ENCODE measurements at regions not wholly inside any gene's neighbourhood (a gene's known extent, or its start where the extent isn't known, plus 50 kb on each side); places are given as distances from the start of the nearest gene placed in this dataset.

DNA sequence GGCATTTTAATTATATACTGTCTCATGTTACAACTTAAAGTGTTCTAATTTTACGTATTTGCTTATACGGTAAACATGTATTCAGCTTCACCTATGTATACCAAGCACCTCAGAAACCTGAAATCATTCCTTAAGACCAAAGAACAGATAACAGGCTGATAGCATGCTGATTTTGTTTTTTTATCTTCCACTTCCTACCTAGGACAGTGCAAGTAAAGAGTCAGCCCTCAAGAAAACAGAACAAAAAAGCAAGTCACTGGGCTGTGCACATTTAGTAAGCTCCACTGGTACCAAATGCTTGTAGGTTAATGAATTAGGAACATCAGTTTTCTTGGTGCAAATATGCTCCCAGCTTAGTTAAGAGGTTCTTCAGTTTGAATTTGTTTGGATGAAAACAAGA lies 611.3 kb downstream of the VRK1 start:
- no peak for DNase-seq (ENCODE audit: low read depth in 1 of 2, low spot score in 1 of 2)
- Histone ChIP-seq H3K4me3 (replicated peaks; ENCODE audit: insufficient read depth, low read length) (no peak overlapping the region), H3K27me3 (ENCODE audit: insufficient read depth, poor library complexity, severe bottlenecking) (peaks cover 12% of the 10 kb centered on the region), H3K27ac (replicated peaks) (no peak overlapping the region)
- TF ChIP-seq, protein P1, sequence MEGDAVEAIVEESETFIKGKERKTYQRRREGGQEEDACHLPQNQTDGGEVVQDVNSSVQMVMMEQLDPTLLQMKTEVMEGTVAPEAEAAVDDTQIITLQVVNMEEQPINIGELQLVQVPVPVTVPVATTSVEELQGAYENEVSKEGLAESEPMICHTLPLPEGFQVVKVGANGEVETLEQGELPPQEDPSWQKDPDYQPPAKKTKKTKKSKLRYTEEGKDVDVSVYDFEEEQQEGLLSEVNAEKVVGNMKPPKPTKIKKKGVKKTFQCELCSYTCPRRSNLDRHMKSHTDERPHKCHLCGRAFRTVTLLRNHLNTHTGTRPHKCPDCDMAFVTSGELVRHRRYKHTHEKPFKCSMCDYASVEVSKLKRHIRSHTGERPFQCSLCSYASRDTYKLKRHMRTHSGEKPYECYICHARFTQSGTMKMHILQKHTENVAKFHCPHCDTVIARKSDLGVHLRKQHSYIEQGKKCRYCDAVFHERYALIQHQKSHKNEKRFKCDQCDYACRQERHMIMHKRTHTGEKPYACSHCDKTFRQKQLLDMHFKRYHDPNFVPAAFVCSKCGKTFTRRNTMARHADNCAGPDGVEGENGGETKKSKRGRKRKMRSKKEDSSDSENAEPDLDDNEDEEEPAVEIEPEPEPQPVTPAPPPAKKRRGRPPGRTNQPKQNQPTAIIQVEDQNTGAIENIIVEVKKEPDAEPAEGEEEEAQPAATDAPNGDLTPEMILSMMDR (IDR thresholded peaks at IDR 0.05; ENCODE audit: insufficient read depth, low read length): no peak
- TF ChIP-seq SPI1 (IDR thresholded peaks at IDR 0.05; ENCODE audit: borderline replicate concordance, low read depth) (no peak), GABPA (IDR thresholded peaks at IDR 0.05; ENCODE audit: low read depth) (no peak), POLR2AphosphoS5 (IDR thresholded peaks at IDR 0.05; ENCODE audit: low read depth) (no peak)
- TF ChIP-seq, protein P2, sequence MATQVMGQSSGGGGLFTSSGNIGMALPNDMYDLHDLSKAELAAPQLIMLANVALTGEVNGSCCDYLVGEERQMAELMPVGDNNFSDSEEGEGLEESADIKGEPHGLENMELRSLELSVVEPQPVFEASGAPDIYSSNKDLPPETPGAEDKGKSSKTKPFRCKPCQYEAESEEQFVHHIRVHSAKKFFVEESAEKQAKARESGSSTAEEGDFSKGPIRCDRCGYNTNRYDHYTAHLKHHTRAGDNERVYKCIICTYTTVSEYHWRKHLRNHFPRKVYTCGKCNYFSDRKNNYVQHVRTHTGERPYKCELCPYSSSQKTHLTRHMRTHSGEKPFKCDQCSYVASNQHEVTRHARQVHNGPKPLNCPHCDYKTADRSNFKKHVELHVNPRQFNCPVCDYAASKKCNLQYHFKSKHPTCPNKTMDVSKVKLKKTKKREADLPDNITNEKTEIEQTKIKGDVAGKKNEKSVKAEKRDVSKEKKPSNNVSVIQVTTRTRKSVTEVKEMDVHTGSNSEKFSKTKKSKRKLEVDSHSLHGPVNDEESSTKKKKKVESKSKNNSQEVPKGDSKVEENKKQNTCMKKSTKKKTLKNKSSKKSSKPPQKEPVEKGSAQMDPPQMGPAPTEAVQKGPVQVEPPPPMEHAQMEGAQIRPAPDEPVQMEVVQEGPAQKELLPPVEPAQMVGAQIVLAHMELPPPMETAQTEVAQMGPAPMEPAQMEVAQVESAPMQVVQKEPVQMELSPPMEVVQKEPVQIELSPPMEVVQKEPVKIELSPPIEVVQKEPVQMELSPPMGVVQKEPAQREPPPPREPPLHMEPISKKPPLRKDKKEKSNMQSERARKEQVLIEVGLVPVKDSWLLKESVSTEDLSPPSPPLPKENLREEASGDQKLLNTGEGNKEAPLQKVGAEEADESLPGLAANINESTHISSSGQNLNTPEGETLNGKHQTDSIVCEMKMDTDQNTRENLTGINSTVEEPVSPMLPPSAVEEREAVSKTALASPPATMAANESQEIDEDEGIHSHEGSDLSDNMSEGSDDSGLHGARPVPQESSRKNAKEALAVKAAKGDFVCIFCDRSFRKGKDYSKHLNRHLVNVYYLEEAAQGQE (IDR thresholded peaks at IDR 0.05; ENCODE audit: insufficient replicate concordance, low read depth): no peak

- TF ChIP-seq POLR2AphosphoS5 (IDR thresholded peaks at IDR 0.05; ENCODE audit: low read depth): no peak
- no peak for TF ChIP-seq SPI1 (IDR thresholded peaks at IDR 0.05; ENCODE audit: borderline replicate concordance, low read depth)
- TF ChIP-seq, protein P2 (IDR thresholded peaks at IDR 0.05; ENCODE audit: insufficient replicate concordance, low read depth): no peak
- H3K27me3 ChIP-seq (ENCODE audit: insufficient read depth, poor library complexity, severe bottlenecking): peaks cover 19% of the 10 kb centered on the region
- no peak overlapping the region for H3K27ac ChIP-seq (replicated peaks)
- H3K4me3 ChIP-seq (replicated peaks; ENCODE audit: insufficient read depth, low read length): no peak overlapping the region
- no peak for DNase-seq (ENCODE audit: low read depth in 1 of 2, low spot score in 1 of 2)
Measured at GRCh38 chr14:97408937-97409815, 612.0 kb downstream of the VRK1 start.

DNA sequence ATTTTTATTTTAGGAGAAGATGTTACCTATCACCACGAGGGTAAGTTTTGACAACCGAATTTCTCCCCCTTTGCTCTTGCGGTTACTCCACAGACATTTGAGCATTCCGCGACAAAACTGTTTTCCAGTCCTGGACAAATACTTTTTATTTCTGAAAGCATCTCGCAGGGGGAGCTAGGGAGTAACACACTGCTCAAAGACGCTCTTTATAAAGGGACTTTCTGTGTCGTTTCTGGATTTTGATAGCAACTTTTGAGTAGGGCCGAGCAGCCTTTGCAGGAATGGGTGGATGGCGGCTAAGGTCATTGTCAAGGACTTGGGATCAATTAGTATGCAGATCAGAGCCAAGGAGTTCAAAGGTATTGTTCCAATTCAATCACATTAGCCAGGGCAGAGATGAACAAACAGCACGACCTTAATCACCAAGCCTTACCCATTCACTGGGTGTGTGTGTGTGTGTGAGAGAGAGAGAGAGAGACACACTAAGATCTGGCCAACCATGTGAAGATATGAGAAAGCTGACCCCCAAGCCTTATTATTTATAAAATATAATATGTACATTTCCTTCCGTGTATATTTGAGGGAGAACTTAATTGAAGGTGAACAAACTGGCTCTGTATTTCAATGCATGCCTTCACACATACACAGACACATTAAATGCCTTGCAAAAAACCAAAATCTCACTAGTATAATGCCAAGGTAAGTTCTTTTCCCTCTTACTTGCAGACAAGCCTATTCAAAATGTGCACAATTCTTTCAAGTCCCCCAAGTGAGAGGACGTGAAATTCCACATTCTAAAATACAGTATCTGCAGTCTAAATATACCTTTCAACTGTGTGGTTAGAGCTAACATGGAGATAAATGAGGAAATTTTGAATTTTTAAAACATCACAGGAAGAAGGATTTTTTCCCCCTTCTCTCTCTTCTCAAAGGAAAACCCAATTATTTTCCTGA lies 613.8 kb downstream of the VRK1 start:
- no peak overlapping the region for H3K27ac ChIP-seq (replicated peaks)
- H3K27me3 ChIP-seq (ENCODE audit: insufficient read depth, poor library complexity, severe bottlenecking): peaks cover 21% of the 10 kb centered on the region
- DNase-seq (ENCODE audit: low read depth in 1 of 2, low spot score in 1 of 2): no peak
- TF ChIP-seq GABPA (IDR thresholded peaks at IDR 0.05; ENCODE audit: low read depth) (no peak), SPI1 (IDR thresholded peaks at IDR 0.05; ENCODE audit: borderline replicate concordance, low read depth) (no peak), POLR2AphosphoS5 (IDR thresholded peaks at IDR 0.05; ENCODE audit: low read depth) (no peak)
- TF ChIP-seq, protein P1 (IDR thresholded peaks at IDR 0.05; ENCODE audit: insufficient read depth, low read length): no peak
- TF ChIP-seq, protein P2 (IDR thresholded peaks at IDR 0.05; ENCODE audit: insufficient replicate concordance, low read depth): no peak
- no peak overlapping the region for H3K4me3 ChIP-seq (replicated peaks; ENCODE audit: insufficient read depth, low read length)
